SK-N-SH (cell line): ENCODE measurements at regions not wholly inside any gene's neighbourhood (a gene's known extent, or its start where the extent isn't known, plus 50 kb on each side); places are given as distances from the start of the nearest gene placed in this dataset.

Source experiments
- CTCF ChIA-PET: fragments of 300-600, 350-600 bp; formaldehyde crosslinking; extraction: SDS; loops from one replicate; lab custom pipeline; 2021; lab: Yijun Ruan, JAX
- POLR2A ChIA-PET: fragments of 350-600 bp; sonication (Branson Sonifier 250); formaldehyde crosslinking; extraction: SDS; loops from one replicate; lab custom pipeline; 2020; ENCODE audit warnings: antibody characterized with exemption, inconsistent platforms; lab: Yijun Ruan, JAX
- DNase-seq: peaks from one replicate; pipeline ENCODE4 v3.0.0; 2012
- H2AFZ ChIP-seq: fragments of 200-600 bp; sonication (generic); 2 replicates; pipeline ENCODE4 v1.8.1; 2016; ENCODE audit warnings: antibody characterized with exemption, mild to moderate bottlenecking, low read depth
- H3F3A ChIP-seq: fragments of 200-600 bp; sonication (generic); replicated peaks from 2 replicates; pipeline ENCODE3; 2016; ENCODE audit warnings: antibody characterized with exemption, mild to moderate bottlenecking; ENCODE audit not compliant: insufficient read depth
- H3K27ac ChIP-seq, 2 experiments: fragments of 200-500 bp in 1 of 2; fragments of 200-600 bp in 1 of 2; sonication (Bioruptor generic) in 1 of 2; sonication (generic), shearing (Covaris generic) in 1 of 2; 2 replicates each; pipeline versions ENCODE4 v1.5.1 to v1.6.1; 2014 to 2016; ENCODE audit warnings: low read depth in 2 of 2, inconsistent platforms in 1 of 2, low read length in 1 of 2, mild to moderate bottlenecking in 1 of 2, mixed read lengths in 1 of 2
- H3K27me3 ChIP-seq: fragments of 200-600 bp; sonication (generic), shearing (Covaris generic); 2 replicates; pipeline ENCODE4 v1.6.1; 2016; ENCODE audit warnings: mixed run types; ENCODE audit not compliant: insufficient read depth
- H3K36me3 ChIP-seq, 2 experiments: fragments of 200-500 bp in 1 of 2; fragments of 200-600 bp in 1 of 2; sonication (Bioruptor generic) in 1 of 2; sonication (generic) in 1 of 2; replicated peaks in 1 of 2; 2 replicates each; pipeline versions ENCODE3 to v1.5.1; 2014 to 2016; ENCODE audit warnings: low read length in 1 of 2, mild to moderate bottlenecking in 1 of 2; ENCODE audit not compliant: insufficient read depth in 2 of 2, control insufficient read depth in 1 of 2
- H3K4me1 ChIP-seq, 2 experiments: fragments of 200-500 bp in 1 of 2; fragments of 200-600 bp in 1 of 2; sonication (Bioruptor generic) in 1 of 2; sonication (generic), shearing (Covaris generic) in 1 of 2; 2 replicates each; pipeline versions ENCODE4 v1.5.1 to v1.6.1; 2014 to 2016; ENCODE audit warnings: low read depth in 1 of 2, low read length in 1 of 2, mixed run types in 1 of 2; ENCODE audit not compliant: insufficient read depth in 2 of 2, control insufficient read depth in 1 of 2
- H3K4me2 ChIP-seq: fragments of 200-600 bp; sonication (generic), shearing (Covaris generic); 2 replicates; pipeline ENCODE4 v1.6.1; 2017; ENCODE audit warnings: mixed run types
- H3K4me3 ChIP-seq, 2 experiments: fragments of 200-500 bp in 1 of 2; fragments of 200-600 bp in 1 of 2; sonication (Bioruptor generic) in 1 of 2; sonication (generic), shearing (Covaris generic) in 1 of 2; 2 replicates each; pipeline versions ENCODE4 v1.5.1 to v1.8.1; 2014 to 2016; ENCODE audit warnings: low read depth in 2 of 2, inconsistent platforms in 1 of 2, low read length in 1 of 2, mild to moderate bottlenecking in 1 of 2, mixed read lengths in 1 of 2, moderate library complexity in 1 of 2
- H3K79me2 ChIP-seq: fragments of 200-600 bp; sonication (generic); 2 replicates; pipeline ENCODE4 v1.8.1; 2017; ENCODE audit warnings: mild to moderate bottlenecking; ENCODE audit not compliant: insufficient read depth
- H3K9ac ChIP-seq: fragments of 200-600 bp; sonication (generic); 2 replicates; pipeline ENCODE4 v1.6.1; 2017; ENCODE audit warnings: mixed run types
- H3K9me2 ChIP-seq: fragments of 200-600 bp; sonication (generic); 2 replicates; pipeline ENCODE4 v1.6.1; 2017; ENCODE audit warnings: mixed run types
- H3K9me3 ChIP-seq: fragments of 200-600 bp; sonication (generic); 2 replicates; pipeline ENCODE4 v1.6.1; 2017; ENCODE audit warnings: mixed run types, mild to moderate bottlenecking, moderate library complexity
- H4K20me1 ChIP-seq: fragments of 200-600 bp; sonication (generic); 2 replicates; pipeline ENCODE4 v1.6.1; 2017; ENCODE audit warnings: mild to moderate bottlenecking, mixed run types; ENCODE audit not compliant: insufficient read depth
- CHD2 ChIP-seq: fragments of 150-350 bp; IDR thresholded peaks from 2 replicates; pipeline ENCODE4 v1.6.1; 2018; ENCODE audit warnings: low read length; ENCODE audit not compliant: partially characterized antibody
- EP300 ChIP-seq, 2 experiments: IDR thresholded peaks; 2 replicates each; pipeline versions ENCODE4 v1.4.0 to v1.6.1; 2012; ENCODE audit warnings: borderline replicate concordance in 1 of 2, low read depth in 1 of 2, low read length in 1 of 2
- GATA2 ChIP-seq: sonication (generic); formaldehyde crosslinking; IDR thresholded peaks from 2 replicates; pipeline ENCODE4 v1.5.0; 2020; ENCODE audit warnings: mild to moderate bottlenecking, missing genetic modification reagents
- IRF3 ChIP-seq: fragments of 150-350 bp; IDR thresholded peaks from 2 replicates; pipeline ENCODE4 v1.6.1; 2016; ENCODE audit warnings: mild to moderate bottlenecking, low read depth, low read length
- MAX ChIP-seq: IDR thresholded peaks from 2 replicates; pipeline ENCODE4 v1.4.0; 2012; ENCODE audit warnings: low read depth
- NRF1 ChIP-seq: IDR thresholded peaks from 2 replicates; pipeline ENCODE4 v1.6.1; 2012; ENCODE audit warnings: low read depth, mild to moderate bottlenecking, low read length
- RCOR1 ChIP-seq: fragments of 150-350 bp; IDR thresholded peaks from 2 replicates; pipeline ENCODE4 v1.6.1; 2017; ENCODE audit warnings: antibody characterized with exemption, low read length
- REST ChIP-seq: IDR thresholded peaks from 2 replicates; pipeline ENCODE4 v1.6.1; 2012; ENCODE audit warnings: mild to moderate bottlenecking, low read depth, low read length, moderate library complexity
- RFX5 ChIP-seq: IDR thresholded peaks from 2 replicates; pipeline ENCODE4 v1.6.1; 2012; ENCODE audit warnings: mild to moderate bottlenecking, improper control_type of control experiment, low read length
- RXRA ChIP-seq: IDR thresholded peaks from 2 replicates; pipeline ENCODE4 v1.4.0; 2012; ENCODE audit warnings: low read depth, mild to moderate bottlenecking, borderline replicate concordance
- SMC3 ChIP-seq: IDR thresholded peaks from 2 replicates; pipeline ENCODE4 v1.6.1; 2012; ENCODE audit warnings: low read depth, low read length, improper control_type of control experiment
- TCF12 ChIP-seq: IDR thresholded peaks from 2 replicates; pipeline ENCODE4 v1.4.0; 2012
- YY1 ChIP-seq: IDR thresholded peaks from 2 replicates; pipeline ENCODE4 v1.4.0; 2012; ENCODE audit warnings: low read depth, mild to moderate bottlenecking
- ZBTB33 ChIP-seq: IDR thresholded peaks from 2 replicates; pipeline ENCODE4 v1.4.0; 2012; ENCODE audit warnings: low read depth, borderline replicate concordance
- WGBS: methylation state at CpG from one replicate; pipeline ENCODE4 v1.1.6; 2017; ENCODE audit warnings: low lambda C conversion rate; 5-methylcytosine and 5-hydroxymethylcytosine counted together

- no peaks in the 10 kb centered on the region for H3K79me2 ChIP-seq
- no peaks in the 10 kb centered on the region for H3K36me3 ChIP-seq
- H2AFZ ChIP-seq = no peak overlapping the region
- TF ChIP-seq RCOR1 (no peak), RXRA (no peak), EP300 (IDR thresholded peaks at IDR 0.05; ENCODE audit: borderline replicate concordance in 1 of 2, low read depth in 1 of 2, low read length in 1 of 2) (no peak), REST (no peak), IRF3 (no peak), GATA2 (CRISPR knock-in tag) (no peak), MAX (no peak), TCF12 (no peak), CHD2 (no peak), YY1 (no peak), SMC3 (no peak), RFX5 (no peak), ZBTB33 (no peak), NRF1 (no peak)
- TF ChIP-seq, all 33 proteins: peak for 0
- no peak overlapping the region for H3K27ac ChIP-seq
- ChIA-PET CTCF (interaction anchor here (1.1 kb wide), 1 partner anchor 14 kb away, joined by 3 read pairs; no protein-coding TSS in a partner anchor), POLR2A (interaction anchor here (0.7 kb wide), 1 partner anchor 9 kb away, joined by 3 read pairs; no protein-coding TSS in a partner anchor)
- DNase-seq = no peak
- no peak overlapping the region for H3K9ac ChIP-seq
- no peaks in the 10 kb centered on the region for H3F3A ChIP-seq
- H4K20me1 ChIP-seq = no peaks in the 10 kb centered on the region
- WGBS = 16% methylated on average over 1 of the region's 1 CpG
- no peak overlapping the region for H3K4me2 ChIP-seq
- no peak overlapping the region for H3K4me3 ChIP-seq
- no peaks in the 10 kb centered on the region for H3K9me3 ChIP-seq
- H3K27me3 ChIP-seq = no peaks in the 10 kb centered on the region
- no peaks in the 10 kb centered on the region for H3K9me2 ChIP-seq
- no peaks in the 10 kb centered on the region for H3K4me1 ChIP-seq
These were observed 1175.7 kb downstream of the SORCS1 start for GRCh38 chr10:105988848-105989247.
